AG04450 (cell line): ENCODE measurements at regions not wholly inside any gene's neighbourhood (a gene's known extent, or its start where the extent isn't known, plus 50 kb on each side); places are given as distances from the start of the nearest gene placed in this dataset.

Source experiments
- CTCF ChIA-PET: fragments of 300-600, 350-600 bp; formaldehyde crosslinking; extraction: SDS; loops from one replicate; lab custom pipeline; 2022; ENCODE audit warnings: antibody characterized with exemption, inconsistent platforms; lab: Charles Lee
- POLR2A ChIA-PET: fragments of 350-600 bp; formaldehyde crosslinking; extraction: SDS; loops from one replicate; lab custom pipeline; 2021; ENCODE audit warnings: antibody characterized with exemption, inconsistent platforms; lab: Yijun Ruan, JAX
- DNase-seq: peaks from one replicate; pipeline ENCODE4 v3.0.0-alpha.2; 2011; ENCODE audit warnings: low read depth, low spot score
- H3K27ac ChIP-seq: one replicate; pipeline ENCODE4 v1.5.1; 2012; ENCODE audit warnings: low read depth, low read length, control low read depth
- H3K27me3 ChIP-seq: one replicate; pipeline ENCODE4 v1.6.0; 2012; ENCODE audit warnings: low read length; ENCODE audit not compliant: control insufficient read depth, insufficient read depth
- H3K4me3 ChIP-seq: 2 replicates; pipeline ENCODE4 v1.5.1; 2011; ENCODE audit warnings: mild to moderate bottlenecking, low read depth, low read length, control low read depth
- H3K9me3 ChIP-seq: 2 replicates; pipeline ENCODE4 v1.5.1; 2012; ENCODE audit warnings: low read length; ENCODE audit not compliant: control insufficient read depth, insufficient read depth
- CTCF ChIP-seq: IDR thresholded peaks from 2 replicates; pipeline ENCODE4 v1.5.1; 2011; ENCODE audit warnings: low read depth, low read length, control low read depth, inconsistent platforms

- Histone ChIP-seq H3K9me3 (no peaks in the 10 kb centered on the region), H3K27me3 (no peaks in the 10 kb centered on the region), H3K4me3 (no peak overlapping the region), H3K27ac (no peak overlapping the region)
- TF ChIP-seq CTCF = no peak
- ChIA-PET POLR2A (no interaction called here), CTCF (no interaction called here)
- DNase-seq = no peak
These were observed 1229.6 kb downstream of the SUCLG1 start for GRCh38 chr2:83229443-83229842.

DNA sequence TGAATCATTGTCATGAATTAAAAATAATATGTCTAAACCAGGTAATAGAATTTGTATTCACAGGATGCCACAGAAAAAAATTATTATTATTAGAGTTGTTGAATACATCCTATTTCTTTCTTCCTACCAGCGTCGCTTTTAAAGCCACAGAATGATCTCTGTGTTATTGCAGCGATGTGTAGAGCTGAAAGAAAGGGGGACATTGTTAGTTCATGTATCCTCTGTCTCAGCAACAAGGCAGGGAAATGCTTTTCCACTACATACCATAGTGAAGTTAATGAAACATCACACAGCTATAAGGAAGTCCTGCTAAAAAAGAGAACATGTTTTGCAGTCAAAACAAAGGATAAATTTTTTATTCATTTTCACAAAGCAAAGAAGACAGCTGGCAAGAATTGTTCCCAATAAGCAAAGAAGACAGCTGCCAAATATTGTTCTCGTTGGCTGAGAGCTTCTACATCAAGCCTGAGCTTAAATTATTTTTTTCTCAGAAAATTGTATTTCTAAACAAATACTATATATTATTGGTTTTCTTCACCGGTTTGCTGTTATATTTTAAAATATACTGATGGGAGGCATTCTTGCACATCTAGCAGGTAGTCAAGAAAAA, 1234.4 kb downstream of the SUCLG1 start:
- Histone ChIP-seq H3K27ac (no peak overlapping the region), H3K9me3 (no peaks in the 10 kb centered on the region), H3K4me3 (no peak overlapping the region), H3K27me3 (no peaks in the 10 kb centered on the region)
- DNase-seq = no peak
- ChIA-PET POLR2A (no interaction called here), CTCF (interaction anchor here (1.1 kb wide), 1 partner anchor 28 kb away, joined by 3 read pairs; no protein-coding TSS in a partner anchor)
- TF ChIP-seq CTCF = no peak

DNA sequence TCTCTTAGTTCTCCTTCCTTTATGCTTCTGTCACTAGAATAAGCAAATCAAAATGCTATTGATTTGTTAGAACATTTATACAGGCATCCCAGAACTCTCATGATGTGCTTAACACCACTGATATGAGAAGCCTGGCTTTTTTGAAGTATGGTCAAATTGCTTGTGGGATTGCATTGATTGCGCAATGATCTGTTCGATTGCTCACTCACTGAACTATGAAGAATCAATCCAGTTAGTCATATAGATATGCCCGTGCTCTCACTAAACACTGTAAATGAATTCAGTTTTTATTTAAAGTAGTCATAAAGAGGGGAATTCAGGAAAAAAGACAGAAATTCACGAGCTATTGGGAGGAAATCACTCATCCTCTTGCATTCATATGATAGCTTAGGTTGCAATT, 1237.8 kb downstream of the SUCLG1 start:
- POLR2A ChIA-PET = no interaction called here
- Histone ChIP-seq H3K4me3 (no peak overlapping the region), H3K27me3 (no peaks in the 10 kb centered on the region), H3K27ac (no peak overlapping the region), H3K9me3 (no peaks in the 10 kb centered on the region)
- no peak for DNase-seq
- no peak for TF ChIP-seq CTCF
- CTCF ChIA-PET = no interaction called here

GRCh38 chr2:83217854-83218253, 1241.2 kb downstream of the SUCLG1 start:
- H3K9me3 ChIP-seq = no peaks in the 10 kb centered on the region
- POLR2A ChIA-PET = no interaction called here
- CTCF ChIA-PET = no interaction called here
- no peaks in the 10 kb centered on the region for H3K27me3 ChIP-seq
- no peak for DNase-seq
- H3K27ac ChIP-seq = no peak overlapping the region
- no peak for TF ChIP-seq CTCF
- no peak overlapping the region for H3K4me3 ChIP-seq

GRCh38 chr2:83196225-83196624, 1262.9 kb downstream of the SUCLG1 start:
- ChIA-PET CTCF (interaction anchor here (0.6 to 2.3 kb wide), 16 partner anchors 10 to 906 kb away, joined by 3 to 14 read pairs (median 3); no protein-coding TSS in a partner anchor), POLR2A (no interaction called here)
- peak; percentile 71 for TF ChIP-seq CTCF
- H3K9me3 ChIP-seq = no peaks in the 10 kb centered on the region
- peak; percentile 2 for DNase-seq
- H3K27me3 ChIP-seq = no peaks in the 10 kb centered on the region
- H3K4me3 ChIP-seq = no peak overlapping the region
- no peak overlapping the region for H3K27ac ChIP-seq
